A549 (cell line): ENCODE measurements at regions not wholly inside any gene's neighbourhood (a gene's known extent, or its start where the extent isn't known, plus 50 kb on each side); places are given as distances from the start of the nearest gene placed in this dataset.

Experiments
- CEBPB ChIP-seq, 2 experiments: fragments of >200 bp in 1 of 2; sonication (Bioruptor Twin) in 1 of 2; formaldehyde crosslinking in 1 of 2; IDR thresholded peaks; 2 replicates each; pipeline ENCODE4 v1.6.1; 2012 to 2016
- CTCF ChIP-seq: fragments of >200 bp; sonication (Bioruptor Twin); formaldehyde crosslinking; IDR thresholded peaks from 3 replicates; pipeline ENCODE4 v1.5.1; 2016
- E2F6 ChIP-seq: IDR thresholded peaks from 2 replicates; pipeline ENCODE4 v1.6.1; 2012; ENCODE audit warnings: low read depth, borderline replicate concordance
- EP300 ChIP-seq, 2 experiments: fragments of >200 bp; sonication (Bioruptor Twin); formaldehyde crosslinking; IDR thresholded peaks; 2 replicates in 1 of 2; 3 replicates in 1 of 2; pipeline ENCODE4 v1.6.1; 2016 to 2017
- ESRRA ChIP-seq: fragments of 150-350 bp; IDR thresholded peaks from 2 replicates; pipeline ENCODE4 v1.6.1; 2014; ENCODE audit warnings: mild to moderate bottlenecking, low read length, borderline replicate concordance
- HMGXB4 ChIP-seq: fragments of 250-450 bp; sonication (Bioruptor Pico); IDR thresholded peaks from 2 replicates; pipeline ENCODE4 v1.5.0; 2021; ENCODE audit warnings: mild to moderate bottlenecking, moderate library complexity, borderline replicate concordance
- JUN ChIP-seq, 2 experiments: fragments of >200 bp; sonication (Bioruptor Twin); formaldehyde crosslinking; IDR thresholded peaks; 2 replicates in 1 of 2; 3 replicates in 1 of 2; pipeline ENCODE4 v1.6.1; 2016 to 2017
- MAFK ChIP-seq: fragments of 450-650 bp; IDR thresholded peaks from 2 replicates; pipeline ENCODE4 v1.6.1; 2014; ENCODE audit not compliant: partially characterized antibody
- MAX ChIP-seq: IDR thresholded peaks from 2 replicates; pipeline ENCODE4 v1.6.1; 2012
- POLR2A ChIP-seq: IDR thresholded peaks from 2 replicates; pipeline ENCODE4 v1.6.1; 2012; ENCODE audit warnings: mild to moderate bottlenecking, low read length
- POLR2AphosphoS2 ChIP-seq: conservative IDR thresholded peaks from 2 replicates; pipeline ENCODE4 v1.6.1; 2012; ENCODE audit warnings: low read length, improper control_type of control experiment, inconsistent platforms
- SMC3 ChIP-seq: fragments of >200 bp; sonication (Bioruptor Twin); formaldehyde crosslinking; IDR thresholded peaks from 3 replicates; pipeline ENCODE4 v1.6.1; 2018; ENCODE audit warnings: inconsistent platforms

GRCh38 chr22:48143856-48144255, 1381.4 kb downstream of the TBC1D22A start:
- TF ChIP-seq MAFK, result no peak
- no peak for TF ChIP-seq SMC3
- TF ChIP-seq HMGXB4 (CRISPR knock-in tag), result no peak
- TF ChIP-seq ESRRA, result no peak
- no peak for TF ChIP-seq POLR2AphosphoS2
- no peak for TF ChIP-seq CTCF
- no peak for TF ChIP-seq JUN (IDR thresholded peaks at IDR 0.05)
- TF ChIP-seq POLR2A, result no peak
- TF ChIP-seq MAX, result no peak
- no peak for TF ChIP-seq E2F6
- no peak for TF ChIP-seq CEBPB (IDR thresholded peaks at IDR 0.05)
- TF ChIP-seq EP300 (IDR thresholded peaks at IDR 0.05), result no peak
